C4-2B (cell line): ENCODE measurements at regions not wholly inside any gene's neighbourhood (a gene's known extent, or its start where the extent isn't known, plus 50 kb on each side); places are given as distances from the start of the nearest gene placed in this dataset.

ENCODE experiments used
- ZFX ChIP-seq: fragments of 450-650 bp; IDR thresholded peaks from 2 replicates; pipeline ENCODE4 v1.6.1; 2017
- TF ChIP-seq, protein P1 (sequence below): fragments of 450-650 bp; conservative IDR thresholded peaks from 2 replicates; pipeline ENCODE4 v1.5.1; 2017; ENCODE audit warnings: mild to moderate bottlenecking

GRCh38 chr4:149008415-149009025 is 566.3 kb upstream of the NR3C2 start:
- TF ChIP-seq, protein P1, sequence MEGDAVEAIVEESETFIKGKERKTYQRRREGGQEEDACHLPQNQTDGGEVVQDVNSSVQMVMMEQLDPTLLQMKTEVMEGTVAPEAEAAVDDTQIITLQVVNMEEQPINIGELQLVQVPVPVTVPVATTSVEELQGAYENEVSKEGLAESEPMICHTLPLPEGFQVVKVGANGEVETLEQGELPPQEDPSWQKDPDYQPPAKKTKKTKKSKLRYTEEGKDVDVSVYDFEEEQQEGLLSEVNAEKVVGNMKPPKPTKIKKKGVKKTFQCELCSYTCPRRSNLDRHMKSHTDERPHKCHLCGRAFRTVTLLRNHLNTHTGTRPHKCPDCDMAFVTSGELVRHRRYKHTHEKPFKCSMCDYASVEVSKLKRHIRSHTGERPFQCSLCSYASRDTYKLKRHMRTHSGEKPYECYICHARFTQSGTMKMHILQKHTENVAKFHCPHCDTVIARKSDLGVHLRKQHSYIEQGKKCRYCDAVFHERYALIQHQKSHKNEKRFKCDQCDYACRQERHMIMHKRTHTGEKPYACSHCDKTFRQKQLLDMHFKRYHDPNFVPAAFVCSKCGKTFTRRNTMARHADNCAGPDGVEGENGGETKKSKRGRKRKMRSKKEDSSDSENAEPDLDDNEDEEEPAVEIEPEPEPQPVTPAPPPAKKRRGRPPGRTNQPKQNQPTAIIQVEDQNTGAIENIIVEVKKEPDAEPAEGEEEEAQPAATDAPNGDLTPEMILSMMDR = no peak
- TF ChIP-seq ZFX = no peak
